Endodermal cell (in vitro differentiated cells): ENCODE measurements at regions not wholly inside any gene's neighbourhood (a gene's known extent, or its start where the extent isn't known, plus 50 kb on each side); places are given as distances from the start of the nearest gene placed in this dataset.

Experiments used
- DNase-seq: peaks from one replicate; pipeline ENCODE4 v3.0.0-alpha.2; 2017
- H3K27ac ChIP-seq: 2 replicates; pipeline ENCODE4 v1.5.1; 2013; ENCODE audit warnings: mild to moderate bottlenecking, low read depth, low read length, moderate library complexity
- H3K27me3 ChIP-seq: 2 replicates; pipeline ENCODE4 v1.6.1; 2013; ENCODE audit warnings: mild to moderate bottlenecking, low read length, moderate library complexity; ENCODE audit not compliant: insufficient read depth, control insufficient read depth, poor library complexity, severe bottlenecking
- H3K36me3 ChIP-seq: 2 replicates; pipeline ENCODE4 v1.7.0; 2013; ENCODE audit warnings: mild to moderate bottlenecking, low read length, moderate library complexity; ENCODE audit not compliant: control insufficient read depth, insufficient read depth
- H3K4me1 ChIP-seq: one replicate; pipeline ENCODE4 v1.7.0; 2013; ENCODE audit warnings: low read length; ENCODE audit not compliant: control insufficient read depth, insufficient read depth
- H3K4me3 ChIP-seq: 2 replicates; pipeline ENCODE4 v1.5.1; 2013; ENCODE audit warnings: mild to moderate bottlenecking, low read length, moderate library complexity
- H3K9ac ChIP-seq: 2 replicates; pipeline ENCODE4 v1.6.1; 2013; ENCODE audit warnings: mild to moderate bottlenecking, low read length, moderate library complexity; ENCODE audit not compliant: poor library complexity, severe bottlenecking; ENCODE audit errors: extremely low read depth
- H3K9me3 ChIP-seq: 2 replicates; pipeline ENCODE4 v1.6.1; 2013; ENCODE audit warnings: mild to moderate bottlenecking, low read length, moderate library complexity; ENCODE audit not compliant: control insufficient read depth
- H3K27ac Mint-ChIP-seq: 2 replicates; pipeline ENCODE4 v1.8.0; 2020; ENCODE audit warnings: mixed read lengths
- H3K27me3 Mint-ChIP-seq: 2 replicates; pipeline ENCODE4 v1.8.0; 2021; ENCODE audit warnings: mild to moderate bottlenecking, mixed read lengths; ENCODE audit not compliant: insufficient read depth
- H3K36me3 Mint-ChIP-seq: 2 replicates; pipeline ENCODE4 v1.8.0; 2020; ENCODE audit warnings: low read depth, mixed read lengths
- H3K4me1 Mint-ChIP-seq: 2 replicates; pipeline ENCODE4 v1.8.0; 2020; ENCODE audit warnings: mixed read lengths
- H3K4me3 Mint-ChIP-seq: 2 replicates; pipeline ENCODE4 v1.8.0; 2020; ENCODE audit warnings: mild to moderate bottlenecking, moderate library complexity, mixed read lengths
- H3K9me3 Mint-ChIP-seq: 2 replicates; pipeline ENCODE4 v1.8.0; 2020; ENCODE audit warnings: mild to moderate bottlenecking, mixed read lengths
- WGBS, 2 experiments: methylation state at CpG; one replicate each; pipeline versions ENCODE4 v1.1.5 to v1.1.7; 2013; ENCODE audit warnings: missing lambda C conversion rate in 2 of 2, mixed read lengths in 1 of 2; ENCODE audit not compliant: insufficient coverage in 1 of 2, insufficient read length in 1 of 2; 5-methylcytosine and 5-hydroxymethylcytosine counted together
- TF ChIP-seq, protein P1 (sequence below): fragments of 200-600 bp; sonication (generic); conservative IDR thresholded peaks from 2 replicates; pipeline ENCODE4 v1.5.0; 2021; ENCODE audit warnings: antibody characterized with exemption, mild to moderate bottlenecking

GRCh38 chr5:117813850-117814249, 1174.5 kb downstream of the DTWD2 start:
- H3K9ac ChIP-seq = no peak overlapping the region
- Mint-ChIP-seq H3K9me3 (peaks cover 12% of the 10 kb centered on the region), H3K36me3 (no peaks in the 10 kb centered on the region), H3K27me3 (peaks cover 19% of the 10 kb centered on the region), H3K27ac (no peak overlapping the region), H3K4me3 (no peak overlapping the region), H3K4me1 (peaks cover 28% of the 10 kb centered on the region)
- no peak for DNase-seq
- TF ChIP-seq, protein P1, sequence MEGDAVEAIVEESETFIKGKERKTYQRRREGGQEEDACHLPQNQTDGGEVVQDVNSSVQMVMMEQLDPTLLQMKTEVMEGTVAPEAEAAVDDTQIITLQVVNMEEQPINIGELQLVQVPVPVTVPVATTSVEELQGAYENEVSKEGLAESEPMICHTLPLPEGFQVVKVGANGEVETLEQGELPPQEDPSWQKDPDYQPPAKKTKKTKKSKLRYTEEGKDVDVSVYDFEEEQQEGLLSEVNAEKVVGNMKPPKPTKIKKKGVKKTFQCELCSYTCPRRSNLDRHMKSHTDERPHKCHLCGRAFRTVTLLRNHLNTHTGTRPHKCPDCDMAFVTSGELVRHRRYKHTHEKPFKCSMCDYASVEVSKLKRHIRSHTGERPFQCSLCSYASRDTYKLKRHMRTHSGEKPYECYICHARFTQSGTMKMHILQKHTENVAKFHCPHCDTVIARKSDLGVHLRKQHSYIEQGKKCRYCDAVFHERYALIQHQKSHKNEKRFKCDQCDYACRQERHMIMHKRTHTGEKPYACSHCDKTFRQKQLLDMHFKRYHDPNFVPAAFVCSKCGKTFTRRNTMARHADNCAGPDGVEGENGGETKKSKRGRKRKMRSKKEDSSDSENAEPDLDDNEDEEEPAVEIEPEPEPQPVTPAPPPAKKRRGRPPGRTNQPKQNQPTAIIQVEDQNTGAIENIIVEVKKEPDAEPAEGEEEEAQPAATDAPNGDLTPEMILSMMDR = no peak
- H3K4me1 ChIP-seq = no peaks in the 10 kb centered on the region
- H3K9me3 ChIP-seq = peaks cover 19% of the 10 kb centered on the region
- H3K4me3 ChIP-seq = no peak overlapping the region
- H3K36me3 ChIP-seq = no peaks in the 10 kb centered on the region
- peaks cover 23% of the 10 kb centered on the region for H3K27me3 ChIP-seq
- no peak overlapping the region for H3K27ac ChIP-seq
- WGBS, 2 experiments = 98 to 100% methylated on average over 1 to 2 of the region's 2 CpGs

DNA sequence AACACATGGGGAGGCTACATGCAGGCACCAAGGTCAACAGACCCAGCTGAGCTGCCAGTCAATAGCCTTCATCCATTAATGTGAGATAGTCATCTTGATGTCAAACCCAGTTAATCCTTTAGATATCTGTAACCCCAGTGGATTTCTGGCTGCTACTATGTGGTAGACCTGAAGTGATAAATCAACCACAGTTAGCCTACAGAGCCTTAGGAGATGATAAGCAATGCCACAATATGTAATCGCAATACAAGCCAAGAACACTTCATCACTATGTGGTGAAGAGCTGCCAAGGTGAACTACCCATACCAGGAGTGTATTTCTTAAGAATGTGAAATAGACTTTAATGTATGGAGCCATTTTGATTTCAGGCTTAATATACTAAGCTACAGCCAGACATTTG, 1175.5 kb downstream of the DTWD2 start:
- TF ChIP-seq, protein P1 = no peak
- peaks cover 32% of the 10 kb centered on the region for H3K4me1 Mint-ChIP-seq
- peaks cover 12% of the 10 kb centered on the region for H3K9me3 Mint-ChIP-seq
- Histone ChIP-seq H3K27ac (no peak overlapping the region), H3K9me3 (peaks cover 19% of the 10 kb centered on the region), H3K27me3 (peaks cover 31% of the 10 kb centered on the region), H3K4me3 (peak overlapping the region; percentile 10), H3K36me3 (no peaks in the 10 kb centered on the region), H3K9ac (no peak overlapping the region), H3K4me1 (no peaks in the 10 kb centered on the region)
- no peak for DNase-seq
- 87% methylated on average over 1 of the region's 1 CpG; no CpG with 5 or more reads in 1 of the 2 experiments for WGBS, 2 experiments
- no peak overlapping the region for H3K4me3 Mint-ChIP-seq
- no peaks in the 10 kb centered on the region for H3K36me3 Mint-ChIP-seq
- no peak overlapping the region for H3K27ac Mint-ChIP-seq
- H3K27me3 Mint-ChIP-seq = peaks cover 25% of the 10 kb centered on the region

DNA sequence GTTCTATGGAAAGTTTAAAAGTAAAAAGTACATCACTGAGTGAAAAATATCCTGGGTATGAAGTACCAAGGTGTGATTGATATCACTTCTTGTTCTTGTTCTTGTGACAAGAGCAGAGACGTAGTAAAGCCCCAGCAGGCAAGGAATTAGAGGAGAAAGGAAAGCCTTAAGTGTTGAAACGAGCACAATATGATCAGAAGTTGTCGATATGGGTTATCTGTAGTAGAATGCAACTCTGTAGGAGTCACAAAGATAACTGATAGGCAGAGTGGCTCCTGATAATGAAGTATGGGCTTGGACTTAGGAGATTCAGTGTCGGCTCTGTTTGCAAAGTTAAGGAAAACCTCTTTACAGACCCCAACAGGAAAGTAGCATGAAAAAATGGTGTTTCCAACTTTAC, 1179.1 kb downstream of the DTWD2 start:
- Mint-ChIP-seq H3K27ac (no peak overlapping the region), H3K27me3 (peaks cover 40% of the 10 kb centered on the region), H3K4me1 (peaks cover 45% of the 10 kb centered on the region), H3K36me3 (no peaks in the 10 kb centered on the region), H3K9me3 (peaks cover 3% of the 10 kb centered on the region), H3K4me3 (no peak overlapping the region)
- TF ChIP-seq, protein P1 = no peak
- DNase-seq = no peak
- WGBS, 2 experiments = 13 to 65% methylated on average over 3 to 4 of the region's 4 CpGs
- peaks cover 50% of the 10 kb centered on the region for H3K27me3 ChIP-seq
- H3K9ac ChIP-seq = no peak overlapping the region
- peaks cover 2% of the 10 kb centered on the region for H3K9me3 ChIP-seq
- H3K4me1 ChIP-seq = no peaks in the 10 kb centered on the region
- no peak overlapping the region for H3K27ac ChIP-seq
- H3K36me3 ChIP-seq = no peaks in the 10 kb centered on the region
- no peak overlapping the region for H3K4me3 ChIP-seq
